ENCODE measurements at regions not wholly inside any gene's neighbourhood (a gene's known extent, or its start where the extent isn't known, plus 50 kb on each side); places are given as distances from the start of the nearest gene placed in this dataset.

GRCh38 chr2:237227190-237227589, 141.5 kb downstream of the COPS8 start:
- TF ChIP-seq CTCF (IDR thresholded peaks at IDR 0.05): no peak
- TF ChIP-seq MXI1 (IDR thresholded peaks at IDR 0.05; ENCODE audit: low read depth, low read length): no peak
- TF ChIP-seq RFX5 (IDR thresholded peaks at IDR 0.05; ENCODE audit: low read length): no peak
- TF ChIP-seq YY1 (IDR thresholded peaks at IDR 0.05; ENCODE audit: low read depth): no peak
- no peak for TF ChIP-seq EP300 (IDR thresholded peaks at IDR 0.05; ENCODE audit: borderline replicate concordance in 1 of 2, low read depth in 1 of 2, low read length in 1 of 2)
- no peak for TF ChIP-seq POLR2AphosphoS5 (IDR thresholded peaks at IDR 0.05; ENCODE audit: low read depth, low read length)
